ENCODE measurements at regions not wholly inside any gene's neighbourhood (a gene's known extent, or its start where the extent isn't known, plus 50 kb on each side); places are given as distances from the start of the nearest gene placed in this dataset.

DNA sequence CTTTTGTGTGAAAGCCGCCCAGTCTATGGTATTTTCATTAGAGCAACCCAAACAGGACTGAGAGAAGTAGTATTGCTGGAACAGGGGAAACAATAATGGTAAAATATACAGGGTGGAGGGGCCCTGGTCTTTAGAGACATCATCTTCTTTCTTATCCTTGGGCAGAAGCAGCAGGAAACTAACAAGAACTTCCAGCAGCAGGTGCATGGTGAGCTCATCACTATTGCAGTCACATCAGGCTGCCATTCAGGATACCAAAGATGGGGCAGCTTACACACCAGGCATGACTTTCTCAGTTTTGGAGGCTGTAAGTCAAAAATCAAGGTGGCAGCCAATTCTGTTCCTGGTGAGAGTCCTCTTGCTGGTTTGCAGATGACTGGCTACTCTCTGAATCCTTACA lies 478.3 kb upstream of the RUNX1 start:
- TF ChIP-seq, protein P1, sequence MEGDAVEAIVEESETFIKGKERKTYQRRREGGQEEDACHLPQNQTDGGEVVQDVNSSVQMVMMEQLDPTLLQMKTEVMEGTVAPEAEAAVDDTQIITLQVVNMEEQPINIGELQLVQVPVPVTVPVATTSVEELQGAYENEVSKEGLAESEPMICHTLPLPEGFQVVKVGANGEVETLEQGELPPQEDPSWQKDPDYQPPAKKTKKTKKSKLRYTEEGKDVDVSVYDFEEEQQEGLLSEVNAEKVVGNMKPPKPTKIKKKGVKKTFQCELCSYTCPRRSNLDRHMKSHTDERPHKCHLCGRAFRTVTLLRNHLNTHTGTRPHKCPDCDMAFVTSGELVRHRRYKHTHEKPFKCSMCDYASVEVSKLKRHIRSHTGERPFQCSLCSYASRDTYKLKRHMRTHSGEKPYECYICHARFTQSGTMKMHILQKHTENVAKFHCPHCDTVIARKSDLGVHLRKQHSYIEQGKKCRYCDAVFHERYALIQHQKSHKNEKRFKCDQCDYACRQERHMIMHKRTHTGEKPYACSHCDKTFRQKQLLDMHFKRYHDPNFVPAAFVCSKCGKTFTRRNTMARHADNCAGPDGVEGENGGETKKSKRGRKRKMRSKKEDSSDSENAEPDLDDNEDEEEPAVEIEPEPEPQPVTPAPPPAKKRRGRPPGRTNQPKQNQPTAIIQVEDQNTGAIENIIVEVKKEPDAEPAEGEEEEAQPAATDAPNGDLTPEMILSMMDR (IDR thresholded peaks at IDR 0.05): no peak
- whole genome bisulfite sequencing (ENCODE audit: insufficient coverage): no CpG with 5 or more reads among the region's 1 CpG
- Mint-ChIP-seq H3K36me3 (no peaks in the 10 kb centered on the region), H3K4me3 (no peak overlapping the region), H3K4me1 (peaks cover 53% of the 10 kb centered on the region), H3K27ac (no peak overlapping the region), H3K27me3 (ENCODE audit: low read depth in 3 of 3) (peaks cover 0 to 1% (median 0%) of the 10 kb centered on the region in 3 donors), H3K9me3 (no peaks in the 10 kb centered on the region)
- H3K9me3 ChIP-seq (replicated peaks in 1 of 2; ENCODE audit: control insufficient read depth in 1 of 2, insufficient read depth in 1 of 2, low read length in 2 of 2): no peaks in the 10 kb centered on the region
- no peak overlapping the region for H3K27ac ChIP-seq (ENCODE audit: low read depth in 1 of 2, low read length in 2 of 2)
- intact Hi-C loops (cut with micrococcal nuclease): no loop called here
- H3K4me2 ChIP-seq (replicated peaks; ENCODE audit: extremely low read depth, low read length, poor library complexity, severe bottlenecking): no peak overlapping the region
- H3K4me3 ChIP-seq (replicated peaks in 1 of 3; ENCODE audit: low read depth in 2 of 3, low read length in 3 of 3): no peak overlapping the region
- H2AFZ ChIP-seq (ENCODE audit: insufficient read depth, low read depth, low read length, poor library complexity, severe bottlenecking): peak overlapping the region; percentile 31
- H3K27me3 ChIP-seq (ENCODE audit: control insufficient read depth in 2 of 2, insufficient read depth in 2 of 2, low read length in 2 of 2): no peaks in the 10 kb centered on the region
- H3K4me1 ChIP-seq (ENCODE audit: control insufficient read depth in 1 of 2, insufficient read depth in 2 of 2, low read length in 2 of 2): peaks cover 50 to 59% of the 10 kb centered on the region in 2 donors
- H3K79me2 ChIP-seq (ENCODE audit: insufficient read depth, low read length): no peaks in the 10 kb centered on the region
- H3K36me3 ChIP-seq (replicated peaks in 1 of 2; ENCODE audit: control insufficient read depth in 1 of 2, insufficient read depth in 2 of 2, low read length in 2 of 2): no peaks in the 10 kb centered on the region
- DNase-seq: no peak
- H3K9ac ChIP-seq (ENCODE audit: insufficient read depth, low read length, poor library complexity, severe bottlenecking): no peak overlapping the region
- H4K20me1 ChIP-seq (ENCODE audit: insufficient read depth, low read length): no peaks in the 10 kb centered on the region

GRCh38 chr21:35525443-35525842 lies 476.3 kb upstream of the RUNX1 start:
- DNase-seq: peak; percentile 56 to 87 (median 72)
- intact Hi-C loops (cut with micrococcal nuclease): no loop called here
- H4K20me1 ChIP-seq (ENCODE audit: insufficient read depth, low read length): no peaks in the 10 kb centered on the region
- H3K4me3 ChIP-seq (replicated peaks in 1 of 3; ENCODE audit: low read depth in 2 of 3, low read length in 3 of 3): no peak overlapping the region
- Mint-ChIP-seq H3K4me1 (peaks cover 43% of the 10 kb centered on the region), H3K36me3 (no peaks in the 10 kb centered on the region), H3K27me3 (ENCODE audit: low read depth in 3 of 3) (peaks cover 0 to 3% (median 3%) of the 10 kb centered on the region in 3 donors), H3K9me3 (no peaks in the 10 kb centered on the region), H3K27ac (peak overlapping the region; percentile 17 to 82 (median 32)), H3K4me3 (no peak overlapping the region)
- H2AFZ ChIP-seq (ENCODE audit: insufficient read depth, low read depth, low read length, poor library complexity, severe bottlenecking): no peak overlapping the region
- TF ChIP-seq, protein P1 (IDR thresholded peaks at IDR 0.05): no peak
- 0% methylated on average over 2 of the region's 2 CpGs for WGBS (ENCODE audit: insufficient coverage)
- H3K79me2 ChIP-seq (ENCODE audit: insufficient read depth, low read length): no peaks in the 10 kb centered on the region
- no peaks in the 10 kb centered on the region for H3K36me3 ChIP-seq (replicated peaks in 1 of 2; ENCODE audit: control insufficient read depth in 1 of 2, insufficient read depth in 2 of 2, low read length in 2 of 2)
- peak overlapping the region in 1 of 2 donors; percentile 40 for H3K27ac ChIP-seq (ENCODE audit: low read depth in 1 of 2, low read length in 2 of 2)
- H3K27me3 ChIP-seq (ENCODE audit: control insufficient read depth in 2 of 2, insufficient read depth in 2 of 2, low read length in 2 of 2): no peaks in the 10 kb centered on the region
- no peak overlapping the region for H3K4me2 ChIP-seq (replicated peaks; ENCODE audit: extremely low read depth, low read length, poor library complexity, severe bottlenecking)
- H3K4me1 ChIP-seq (ENCODE audit: control insufficient read depth in 1 of 2, insufficient read depth in 2 of 2, low read length in 2 of 2): peaks cover 42 to 49% of the 10 kb centered on the region in 2 donors
- no peak overlapping the region for H3K9ac ChIP-seq (ENCODE audit: insufficient read depth, low read length, poor library complexity, severe bottlenecking)
- no peaks in the 10 kb centered on the region for H3K9me3 ChIP-seq (replicated peaks in 1 of 2; ENCODE audit: control insufficient read depth in 1 of 2, insufficient read depth in 1 of 2, low read length in 2 of 2)

Measured in CD14-positive monocyte (primary cell).